ENCODE measurements at regions not wholly inside any gene's neighbourhood (a gene's known extent, or its start where the extent isn't known, plus 50 kb on each side); places are given as distances from the start of the nearest gene placed in this dataset.

- Histone ChIP-seq H3K4me2 (replicated peaks; ENCODE audit: extremely low read depth, low read length, poor library complexity, severe bottlenecking) (no peak overlapping the region), H3K79me2 (ENCODE audit: insufficient read depth, low read length) (no peaks in the 10 kb centered on the region), H3K9ac (ENCODE audit: insufficient read depth, low read length, poor library complexity, severe bottlenecking) (no peak overlapping the region), H3K9me3 (replicated peaks in 1 of 2; ENCODE audit: control insufficient read depth in 1 of 2, insufficient read depth in 1 of 2, low read length in 2 of 2) (no peaks in the 10 kb centered on the region), H2AFZ (ENCODE audit: insufficient read depth, low read depth, low read length, poor library complexity, severe bottlenecking) (no peak overlapping the region), H3K27me3 (ENCODE audit: control insufficient read depth in 2 of 2, insufficient read depth in 2 of 2, low read length in 2 of 2) (peaks cover 0 to 6% of the 10 kb centered on the region in 2 donors), H3K27ac (ENCODE audit: low read depth in 1 of 2, low read length in 2 of 2) (no peak overlapping the region), H3K4me1 (ENCODE audit: control insufficient read depth in 1 of 2, insufficient read depth in 2 of 2, low read length in 2 of 2) (no peaks in the 10 kb centered on the region), H3K36me3 (replicated peaks in 1 of 2; ENCODE audit: control insufficient read depth in 1 of 2, insufficient read depth in 2 of 2, low read length in 2 of 2) (no peaks in the 10 kb centered on the region), H3K4me3 (replicated peaks in 1 of 3; ENCODE audit: low read depth in 2 of 3, low read length in 3 of 3) (no peak overlapping the region), H4K20me1 (ENCODE audit: insufficient read depth, low read length) (no peaks in the 10 kb centered on the region)
- Mint-ChIP-seq H3K4me3 (no peak overlapping the region), H3K36me3 (no peaks in the 10 kb centered on the region), H3K9me3 (peaks cover 0 to 2% (median 0%) of the 10 kb centered on the region in 7 donors), H3K4me1 (no peaks in the 10 kb centered on the region), H3K27me3 (ENCODE audit: low read depth in 3 of 3) (peaks cover 0 to 1% (median 0%) of the 10 kb centered on the region in 3 donors), H3K27ac (no peak overlapping the region)
- no CpG with 5 or more reads among the region's 2 CpGs for WGBS (ENCODE audit: insufficient coverage)
- TF ChIP-seq CTCF (IDR thresholded peaks at IDR 0.05) = no peak
- DNase-seq = no peak
- intact Hi-C loops (cut with micrococcal nuclease) = no loop called here
These were observed 164.5 kb upstream of the ARX start for GRCh38 chrX:25180242-25180641.

GRCh38 chrX:25178555-25178954, 162.8 kb upstream of the ARX start:
- Mint-ChIP-seq H3K4me1 (no peaks in the 10 kb centered on the region), H3K27ac (no peak overlapping the region), H3K27me3 (ENCODE audit: low read depth in 3 of 3) (peaks cover 0 to 1% (median 0%) of the 10 kb centered on the region in 3 donors), H3K4me3 (no peak overlapping the region), H3K36me3 (no peaks in the 10 kb centered on the region), H3K9me3 (peaks cover 0 to 2% (median 0%) of the 10 kb centered on the region in 7 donors)
- peaks cover 0 to 6% of the 10 kb centered on the region in 2 donors for H3K27me3 ChIP-seq (ENCODE audit: control insufficient read depth in 2 of 2, insufficient read depth in 2 of 2, low read length in 2 of 2)
- no peak overlapping the region for H3K4me2 ChIP-seq (replicated peaks; ENCODE audit: extremely low read depth, low read length, poor library complexity, severe bottlenecking)
- no peak overlapping the region for H3K27ac ChIP-seq (ENCODE audit: low read depth in 1 of 2, low read length in 2 of 2)
- DNase-seq = no peak
- H3K9me3 ChIP-seq (replicated peaks in 1 of 2; ENCODE audit: control insufficient read depth in 1 of 2, insufficient read depth in 1 of 2, low read length in 2 of 2) = no peaks in the 10 kb centered on the region
- no peak for TF ChIP-seq CTCF (IDR thresholded peaks at IDR 0.05)
- intact Hi-C loops (cut with micrococcal nuclease) = no loop called here
- no peak overlapping the region for H2AFZ ChIP-seq (ENCODE audit: insufficient read depth, low read depth, low read length, poor library complexity, severe bottlenecking)
- no peak overlapping the region for H3K9ac ChIP-seq (ENCODE audit: insufficient read depth, low read length, poor library complexity, severe bottlenecking)
- H3K4me1 ChIP-seq (ENCODE audit: control insufficient read depth in 1 of 2, insufficient read depth in 2 of 2, low read length in 2 of 2) = no peaks in the 10 kb centered on the region
- no peaks in the 10 kb centered on the region for H3K79me2 ChIP-seq (ENCODE audit: insufficient read depth, low read length)
- H3K36me3 ChIP-seq (replicated peaks in 1 of 2; ENCODE audit: control insufficient read depth in 1 of 2, insufficient read depth in 2 of 2, low read length in 2 of 2) = no peaks in the 10 kb centered on the region
- H3K4me3 ChIP-seq (replicated peaks in 1 of 3; ENCODE audit: low read depth in 2 of 3, low read length in 3 of 3) = no peak overlapping the region
- no CpG with 5 or more reads among the region's 3 CpGs for WGBS (ENCODE audit: insufficient coverage)
- no peaks in the 10 kb centered on the region for H4K20me1 ChIP-seq (ENCODE audit: insufficient read depth, low read length)

Data from CD14-positive monocyte (primary cell).